IMR-90 (cell line): ENCODE measurements at regions not wholly inside any gene's neighbourhood (a gene's known extent, or its start where the extent isn't known, plus 50 kb on each side); places are given as distances from the start of the nearest gene placed in this dataset.

Experiments used
- ATAC-seq: fragments of 200-7000 bp; cut with Tn5 transposase; 2 replicates; pipeline ENCODE4 v1.9.1; 2020; ENCODE audit warnings: low read depth, mild to moderate bottlenecking, moderate library complexity
- BruUV-seq: library from RNA; stranded (reverse); fragments of 400-500 nt; replicated peaks from 2 replicates; lab custom pipeline; 2021; lab: Mats Ljungman, UMichigan
- CTCF ChIA-PET: fragments of 300-600 bp; formaldehyde crosslinking; extraction: SDS; loops from one replicate; lab custom pipeline; 2021; ENCODE audit warnings: antibody characterized with exemption; lab: Yijun Ruan, JAX
- POLR2A ChIA-PET: fragments of 300-600 bp; sonication (Branson Sonifier 250); formaldehyde crosslinking; loops from one replicate; lab custom pipeline; 2022; ENCODE audit warnings: antibody characterized with exemption; ENCODE audit not compliant: unreplicated experiment; lab: Charles Lee
- DNase-seq: peaks from one replicate; pipeline ENCODE4 v3.0.0; 2013
- H2AFZ ChIP-seq: replicated peaks from 2 replicates; pipeline ENCODE3; 2013; ENCODE audit warnings: low read length, mild to moderate bottlenecking; ENCODE audit not compliant: poor library complexity
- H2AK5ac ChIP-seq: 2 replicates; pipeline ENCODE4 v1.6.1; 2013; ENCODE audit warnings: low read depth, low read length, inconsistent platforms
- H2AK9ac ChIP-seq: replicated peaks from 2 replicates; pipeline ENCODE3; 2013; ENCODE audit warnings: mild to moderate bottlenecking, low read depth, low read length, moderate library complexity; ENCODE audit not compliant: poor library complexity
- H2BK120ac ChIP-seq: 2 replicates; pipeline ENCODE4 v1.6.1; 2013; ENCODE audit warnings: low read depth, low read length, inconsistent platforms
- H2BK15ac ChIP-seq: 3 replicates; pipeline ENCODE4 v1.6.1; 2013; ENCODE audit warnings: low read depth, low read length, inconsistent platforms
- H2BK20ac ChIP-seq: 2 replicates; pipeline ENCODE4 v1.6.1; 2013; ENCODE audit warnings: low read depth, mild to moderate bottlenecking, inconsistent platforms, low read length, moderate library complexity
- H2BK5ac ChIP-seq: 2 replicates; pipeline ENCODE4 v1.6.1; 2013; ENCODE audit warnings: mild to moderate bottlenecking, low read depth, low read length, inconsistent platforms; ENCODE audit not compliant: poor library complexity, severe bottlenecking
- H3K14ac ChIP-seq: replicated peaks from 2 replicates; pipeline ENCODE4 v1.6.1; 2013; ENCODE audit warnings: low read depth, low read length, inconsistent platforms
- H3K18ac ChIP-seq: 2 replicates; pipeline ENCODE4 v1.6.1; 2013; ENCODE audit warnings: low read depth, low read length, control low read depth
- H3K23ac ChIP-seq: 2 replicates; pipeline ENCODE4 v1.6.1; 2013; ENCODE audit warnings: low read depth, low read length, inconsistent platforms
- H3K27ac ChIP-seq: 2 replicates; pipeline ENCODE4 v1.5.1; 2013; ENCODE audit warnings: mild to moderate bottlenecking, control low read depth, low read length; ENCODE audit not compliant: insufficient read depth
- H3K27me3 ChIP-seq: 2 replicates; pipeline ENCODE4 v1.6.1; 2013; ENCODE audit warnings: low read length; ENCODE audit not compliant: control insufficient read depth, insufficient read depth
- H3K36me3 ChIP-seq: 2 replicates; pipeline ENCODE4 v1.6.1; 2013; ENCODE audit warnings: low read length, mixed read lengths; ENCODE audit not compliant: control insufficient read depth, insufficient read depth
- H3K4ac ChIP-seq: 2 replicates; pipeline ENCODE4 v1.6.1; 2013; ENCODE audit warnings: low read depth, low read length, inconsistent platforms
- H3K4me1 ChIP-seq: 2 replicates; pipeline ENCODE4 v1.6.1; 2013; ENCODE audit warnings: low read length, mixed read lengths; ENCODE audit not compliant: control insufficient read depth, insufficient read depth
- H3K4me2 ChIP-seq: 2 replicates; pipeline ENCODE4 v1.6.1; 2013; ENCODE audit warnings: low read depth, mild to moderate bottlenecking, control low read depth, low read length, moderate library complexity
- H3K4me3 ChIP-seq: 2 replicates; pipeline ENCODE4 v1.5.1; 2013; ENCODE audit warnings: low read depth, mild to moderate bottlenecking, control low read depth, low read length, moderate library complexity; ENCODE audit not compliant: insufficient read depth
- H3K56ac ChIP-seq: 2 replicates; pipeline ENCODE4 v1.6.1; 2013; ENCODE audit warnings: low read length, inconsistent platforms; ENCODE audit not compliant: insufficient read depth; ENCODE audit errors: extremely low read depth
- H3K79me1 ChIP-seq, 2 experiments: 2 replicates each; pipeline ENCODE4 v1.6.1; 2013; ENCODE audit warnings: low read length in 2 of 2, inconsistent platforms in 1 of 2, low read depth in 1 of 2
- H3K9ac ChIP-seq: 2 replicates; pipeline ENCODE4 v1.6.1; 2013; ENCODE audit warnings: low read depth, low read length, control low read depth
- H3K9me1 ChIP-seq: 2 replicates; pipeline ENCODE4 v1.6.1; 2013; ENCODE audit warnings: low read length, inconsistent platforms; ENCODE audit not compliant: insufficient read depth
- H3K9me3 ChIP-seq: 2 replicates; pipeline ENCODE4 v1.6.1; 2013; ENCODE audit warnings: low read length; ENCODE audit not compliant: control insufficient read depth, insufficient read depth
- H4K20me1 ChIP-seq: 2 replicates; pipeline ENCODE4 v1.6.1; 2013; ENCODE audit warnings: low read length, inconsistent platforms; ENCODE audit not compliant: insufficient read depth
- H4K5ac ChIP-seq: 2 replicates; pipeline ENCODE4 v1.6.1; 2013; ENCODE audit warnings: mild to moderate bottlenecking, low read depth, low read length, control low read depth
- H4K8ac ChIP-seq, 2 experiments: 2 replicates each; pipeline ENCODE4 v1.6.1; 2013; ENCODE audit warnings: low read depth in 2 of 2, low read length in 2 of 2, control low read depth in 1 of 2, inconsistent platforms in 1 of 2
- H4K91ac ChIP-seq: 2 replicates; pipeline ENCODE4 v1.6.1; 2013; ENCODE audit warnings: low read depth, low read length, inconsistent platforms; ENCODE audit not compliant: insufficient read depth
- CEBPB ChIP-seq: IDR thresholded peaks from 2 replicates; pipeline ENCODE4 v1.6.1; 2012; ENCODE audit warnings: low read depth, low read length, improper control_type of control experiment
- CTCF ChIP-seq: conservative IDR thresholded peaks from 2 replicates; pipeline ENCODE4 v1.5.1; 2012; ENCODE audit warnings: mild to moderate bottlenecking, low read depth, low read length, improper control_type of control experiment
- MAFK ChIP-seq: IDR thresholded peaks from 2 replicates; pipeline ENCODE4 v1.6.1; 2012; ENCODE audit warnings: low read depth, low read length, improper control_type of control experiment
- NFE2L2 ChIP-seq: fragments of 150-350 bp; IDR thresholded peaks from 2 replicates; pipeline ENCODE4 v1.6.1; 2016; ENCODE audit warnings: low read depth, mild to moderate bottlenecking, low read length
- RFX5 ChIP-seq: IDR thresholded peaks from 2 replicates; pipeline ENCODE4 v1.8.0; 2012; ENCODE audit warnings: low read depth, mild to moderate bottlenecking, low read length, moderate library complexity
- SMC3 ChIP-seq: fragments of 150-350 bp; IDR thresholded peaks from 2 replicates; pipeline ENCODE4 v1.6.1; 2016; ENCODE audit warnings: low read depth, mild to moderate bottlenecking, antibody characterized with exemption, low read length, moderate library complexity
- USF2 ChIP-seq: fragments of 150-350 bp; IDR thresholded peaks from 2 replicates; pipeline ENCODE4 v1.6.1; 2017; ENCODE audit warnings: mild to moderate bottlenecking, antibody characterized with exemption, low read length, low read depth
- WGBS, 2 experiments: methylation state at CpG; one replicate each; pipeline versions ENCODE4 v1.1.5 to v1.1.7; 2013; ENCODE audit warnings: missing lambda C conversion rate in 2 of 2; ENCODE audit not compliant: insufficient read length in 1 of 2; ENCODE audit errors: extremely low coverage in 2 of 2; 5-methylcytosine and 5-hydroxymethylcytosine counted together
- dilution Hi-C: fragments of 300-500 bp; cut with HindIII; formaldehyde crosslinking; loops from one replicate; pipeline ENCODE4 v1.14.3; 2018; ENCODE audit warnings: low sequenced_read_pairs; ENCODE audit not compliant: unreplicated experiment
- in situ Hi-C: fragments of 300-500 bp; cut with MboI; formaldehyde crosslinking; loops from 3 replicates; pipeline ENCODE4 v1.14.3; 2019; ENCODE audit warnings: low sequenced_read_pairs, inconsistent platforms, mixed read lengths
- intact Hi-C: fragments of 100-400 bp; cut with micrococcal nuclease; formaldehyde crosslinking; loops from 2 replicates; pipeline ENCODE4 v1.10.0; 2022
- TF ChIP-seq, protein P1 (sequence below): fragments of 150-350 bp; IDR thresholded peaks from 2 replicates; pipeline ENCODE4 v1.6.1; 2016; ENCODE audit warnings: low read depth, mild to moderate bottlenecking, low read length, moderate library complexity, borderline replicate concordance

- Histone ChIP-seq H3K18ac (no peak overlapping the region), H4K5ac (no peak overlapping the region), H2AK5ac (no peak overlapping the region), H3K4me1 (no peaks in the 10 kb centered on the region), H3K4me2 (no peak overlapping the region), H2BK20ac (no peak overlapping the region), H3K4ac (no peak overlapping the region), H3K36me3 (no peaks in the 10 kb centered on the region), H3K27ac (no peak overlapping the region), H4K8ac (no peak overlapping the region), H4K20me1 (no peaks in the 10 kb centered on the region), H3K9me1 (no peaks in the 10 kb centered on the region), H3K14ac (no peak overlapping the region), H3K56ac (no peak overlapping the region), H2BK15ac (no peak overlapping the region), H3K27me3 (no peaks in the 10 kb centered on the region), H2AK9ac (no peak overlapping the region), H3K23ac (no peak overlapping the region), H3K79me1 (no peaks in the 10 kb centered on the region), H4K91ac (no peak overlapping the region), H3K9me3 (peaks cover 3% of the 10 kb centered on the region; the same call in 1 of the 2 replicates), H2AFZ (no peak overlapping the region), H2BK120ac (no peak overlapping the region), H3K9ac (no peak overlapping the region), H3K4me3 (no peak overlapping the region), H2BK5ac (no peak overlapping the region)
- ChIA-PET POLR2A (no interaction called here), CTCF (no interaction called here)
- BruUV-seq: no TSS peak
- ATAC-seq (no peak), DNase-seq (no peak)
- no CpG with 5 or more reads among the region's 2 CpGs for WGBS, 2 experiments
- TF ChIP-seq SMC3 (no peak), CTCF (no peak), USF2 (no peak), CEBPB (no peak), RFX5 (no peak), MAFK (no peak), NFE2L2 (no peak)
- TF ChIP-seq, protein P1, sequence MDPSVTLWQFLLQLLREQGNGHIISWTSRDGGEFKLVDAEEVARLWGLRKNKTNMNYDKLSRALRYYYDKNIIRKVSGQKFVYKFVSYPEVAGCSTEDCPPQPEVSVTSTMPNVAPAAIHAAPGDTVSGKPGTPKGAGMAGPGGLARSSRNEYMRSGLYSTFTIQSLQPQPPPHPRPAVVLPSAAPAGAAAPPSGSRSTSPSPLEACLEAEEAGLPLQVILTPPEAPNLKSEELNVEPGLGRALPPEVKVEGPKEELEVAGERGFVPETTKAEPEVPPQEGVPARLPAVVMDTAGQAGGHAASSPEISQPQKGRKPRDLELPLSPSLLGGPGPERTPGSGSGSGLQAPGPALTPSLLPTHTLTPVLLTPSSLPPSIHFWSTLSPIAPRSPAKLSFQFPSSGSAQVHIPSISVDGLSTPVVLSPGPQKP: no peak
- in situ Hi-C loops (no loop called here), dilution Hi-C loops (no loop called here), intact Hi-C loops (no loop called here)
Measured at GRCh38 chr2:41364842-41365241, 683.0 kb upstream of the PKDCC start.
